Panc1 (cell line): ENCODE measurements at regions not wholly inside any gene's neighbourhood (a gene's known extent, or its start where the extent isn't known, plus 50 kb on each side); places are given as distances from the start of the nearest gene placed in this dataset.

Experiments used
- POLR2AphosphoS5 ChIP-seq: IDR thresholded peaks from 2 replicates; pipeline ENCODE4 v1.6.1; 2012; ENCODE audit warnings: mild to moderate bottlenecking, low read depth, low read length, moderate library complexity
- SIN3A ChIP-seq: IDR thresholded peaks from 2 replicates; pipeline ENCODE4 v1.6.1; 2012; ENCODE audit warnings: low read depth, mild to moderate bottlenecking, low read length, moderate library complexity, borderline replicate concordance; ENCODE audit not compliant: insufficient read depth
- TCF7L2 ChIP-seq: IDR thresholded peaks from 2 replicates; pipeline ENCODE4 v1.6.1; 2011; ENCODE audit warnings: mild to moderate bottlenecking, low read depth, low read length, inconsistent platforms
- TF ChIP-seq, protein P1 (sequence below): fragments of 450-650 bp; IDR thresholded peaks from 2 replicates; pipeline ENCODE4 v1.5.1; 2017; ENCODE audit warnings: mild to moderate bottlenecking
- TF ChIP-seq, protein P2 (sequence below), 2 experiments: IDR thresholded peaks; 2 replicates each; pipeline ENCODE4 v1.6.1; 2011 to 2012; ENCODE audit warnings: low read depth in 2 of 2, control low read depth in 1 of 2, low read length in 1 of 2, mild to moderate bottlenecking in 1 of 2, moderate library complexity in 1 of 2; ENCODE audit not compliant: insufficient read depth in 1 of 2

DNA sequence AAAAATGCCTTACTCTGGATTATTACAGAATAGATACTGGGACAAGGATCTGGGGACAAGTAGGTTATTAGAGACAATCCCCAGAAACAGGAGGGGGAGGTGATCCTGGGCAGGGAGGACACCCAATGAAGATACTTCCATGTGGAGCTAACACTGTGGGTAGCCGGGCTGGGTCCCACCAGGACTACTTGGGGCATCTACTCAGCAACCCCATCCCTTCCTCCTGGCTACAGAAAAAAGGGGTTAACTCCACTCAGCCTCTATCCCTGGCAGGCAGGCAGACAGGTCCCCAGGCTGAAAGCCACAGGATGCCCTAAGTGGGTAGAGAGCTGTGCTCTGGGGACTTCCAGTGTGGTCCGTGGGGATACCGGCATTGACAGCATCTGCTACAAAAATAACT lies 68.0 kb upstream of the NXT1 start:
- TF ChIP-seq, protein P1, sequence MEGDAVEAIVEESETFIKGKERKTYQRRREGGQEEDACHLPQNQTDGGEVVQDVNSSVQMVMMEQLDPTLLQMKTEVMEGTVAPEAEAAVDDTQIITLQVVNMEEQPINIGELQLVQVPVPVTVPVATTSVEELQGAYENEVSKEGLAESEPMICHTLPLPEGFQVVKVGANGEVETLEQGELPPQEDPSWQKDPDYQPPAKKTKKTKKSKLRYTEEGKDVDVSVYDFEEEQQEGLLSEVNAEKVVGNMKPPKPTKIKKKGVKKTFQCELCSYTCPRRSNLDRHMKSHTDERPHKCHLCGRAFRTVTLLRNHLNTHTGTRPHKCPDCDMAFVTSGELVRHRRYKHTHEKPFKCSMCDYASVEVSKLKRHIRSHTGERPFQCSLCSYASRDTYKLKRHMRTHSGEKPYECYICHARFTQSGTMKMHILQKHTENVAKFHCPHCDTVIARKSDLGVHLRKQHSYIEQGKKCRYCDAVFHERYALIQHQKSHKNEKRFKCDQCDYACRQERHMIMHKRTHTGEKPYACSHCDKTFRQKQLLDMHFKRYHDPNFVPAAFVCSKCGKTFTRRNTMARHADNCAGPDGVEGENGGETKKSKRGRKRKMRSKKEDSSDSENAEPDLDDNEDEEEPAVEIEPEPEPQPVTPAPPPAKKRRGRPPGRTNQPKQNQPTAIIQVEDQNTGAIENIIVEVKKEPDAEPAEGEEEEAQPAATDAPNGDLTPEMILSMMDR = no peak
- no peak for TF ChIP-seq POLR2AphosphoS5
- TF ChIP-seq, protein P2, sequence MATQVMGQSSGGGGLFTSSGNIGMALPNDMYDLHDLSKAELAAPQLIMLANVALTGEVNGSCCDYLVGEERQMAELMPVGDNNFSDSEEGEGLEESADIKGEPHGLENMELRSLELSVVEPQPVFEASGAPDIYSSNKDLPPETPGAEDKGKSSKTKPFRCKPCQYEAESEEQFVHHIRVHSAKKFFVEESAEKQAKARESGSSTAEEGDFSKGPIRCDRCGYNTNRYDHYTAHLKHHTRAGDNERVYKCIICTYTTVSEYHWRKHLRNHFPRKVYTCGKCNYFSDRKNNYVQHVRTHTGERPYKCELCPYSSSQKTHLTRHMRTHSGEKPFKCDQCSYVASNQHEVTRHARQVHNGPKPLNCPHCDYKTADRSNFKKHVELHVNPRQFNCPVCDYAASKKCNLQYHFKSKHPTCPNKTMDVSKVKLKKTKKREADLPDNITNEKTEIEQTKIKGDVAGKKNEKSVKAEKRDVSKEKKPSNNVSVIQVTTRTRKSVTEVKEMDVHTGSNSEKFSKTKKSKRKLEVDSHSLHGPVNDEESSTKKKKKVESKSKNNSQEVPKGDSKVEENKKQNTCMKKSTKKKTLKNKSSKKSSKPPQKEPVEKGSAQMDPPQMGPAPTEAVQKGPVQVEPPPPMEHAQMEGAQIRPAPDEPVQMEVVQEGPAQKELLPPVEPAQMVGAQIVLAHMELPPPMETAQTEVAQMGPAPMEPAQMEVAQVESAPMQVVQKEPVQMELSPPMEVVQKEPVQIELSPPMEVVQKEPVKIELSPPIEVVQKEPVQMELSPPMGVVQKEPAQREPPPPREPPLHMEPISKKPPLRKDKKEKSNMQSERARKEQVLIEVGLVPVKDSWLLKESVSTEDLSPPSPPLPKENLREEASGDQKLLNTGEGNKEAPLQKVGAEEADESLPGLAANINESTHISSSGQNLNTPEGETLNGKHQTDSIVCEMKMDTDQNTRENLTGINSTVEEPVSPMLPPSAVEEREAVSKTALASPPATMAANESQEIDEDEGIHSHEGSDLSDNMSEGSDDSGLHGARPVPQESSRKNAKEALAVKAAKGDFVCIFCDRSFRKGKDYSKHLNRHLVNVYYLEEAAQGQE (IDR thresholded peaks at IDR 0.05; ENCODE audit: insufficient read depth in 1 of 2, low read depth in 2 of 2, low read length in 1 of 2) = no peak
- TF ChIP-seq SIN3A = no peak
- TF ChIP-seq TCF7L2 = no peak
